T1000 (cell line): ENCODE measurements at regions not wholly inside any gene's neighbourhood (a gene's known extent, or its start where the extent isn't known, plus 50 kb on each side); places are given as distances from the start of the nearest gene placed in this dataset.
"Not testable (repeated sequence)": the region's sequence is repeated elsewhere in the genome, so short reads cannot be mapped to it uniquely, and the experiment has no call there.

Source experiments
- DNase-seq: peaks from one replicate; lab custom pipeline; 2025; ENCODE audit warnings: mixed read lengths; lab: John Stamatoyannopoulos, UW

DNA sequence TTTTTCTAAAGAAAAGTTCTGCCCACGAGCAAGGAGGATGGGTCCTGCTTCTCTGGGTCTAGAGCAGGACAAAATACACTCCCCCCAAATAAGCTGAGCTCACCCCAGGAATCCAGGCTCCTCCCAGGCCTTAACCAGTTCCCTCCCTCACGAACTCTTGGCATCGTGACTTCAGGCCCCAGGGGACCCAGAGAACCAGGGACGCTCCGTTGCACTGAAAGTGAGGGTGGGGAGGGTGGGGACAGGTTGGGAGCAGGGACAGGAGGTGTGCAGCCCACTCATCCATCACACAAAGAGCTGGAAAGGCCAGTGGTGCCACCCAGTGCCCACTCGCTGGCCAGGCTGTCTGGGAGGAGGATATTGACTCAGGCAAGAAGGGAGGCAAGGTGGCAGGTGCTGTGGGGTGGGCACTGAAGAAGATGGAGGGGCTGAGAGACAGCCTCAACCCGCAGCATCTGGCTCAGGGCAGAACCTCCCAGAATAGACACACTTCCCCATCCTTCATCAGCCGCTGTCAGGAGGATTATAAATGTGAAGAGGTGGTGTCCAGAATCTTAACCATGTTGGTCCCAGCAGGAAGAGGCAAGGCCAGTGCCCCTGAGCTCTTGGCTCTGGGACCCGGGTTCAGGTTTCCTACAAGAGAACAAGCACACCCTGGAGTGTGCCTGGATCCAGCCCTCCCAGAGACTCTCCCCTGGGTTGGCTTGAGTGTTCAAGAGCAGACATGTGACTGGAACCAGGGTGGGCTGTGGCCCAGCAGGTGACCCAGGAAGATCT is 67.9 kb upstream of the RPL38 start:
- no peak for DNase-seq

- no peak for DNase-seq
Observed at GRCh38 chr17:74137416-74137815, 66.1 kb upstream of the RPL38 start.

DNA sequence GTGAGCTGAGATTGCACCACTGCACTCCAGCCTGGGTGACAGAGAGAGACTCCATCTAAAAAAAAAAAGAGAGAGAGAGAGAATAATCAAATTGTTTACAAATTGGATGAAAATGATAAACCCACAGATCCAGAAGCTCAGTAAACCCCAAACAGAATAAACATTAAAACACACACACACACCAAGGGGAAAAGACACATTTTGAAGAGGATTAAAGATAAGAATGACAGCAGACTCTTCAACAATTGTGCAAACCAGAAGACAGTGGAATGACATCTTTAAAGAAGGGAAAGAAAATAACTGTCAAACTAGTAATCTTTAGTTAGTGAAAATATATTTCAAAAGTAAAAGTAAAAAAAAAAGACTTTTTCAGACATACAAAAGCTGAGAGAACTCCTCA is 64.4 kb upstream of the RPL38 start:
- no peak for DNase-seq

DNA sequence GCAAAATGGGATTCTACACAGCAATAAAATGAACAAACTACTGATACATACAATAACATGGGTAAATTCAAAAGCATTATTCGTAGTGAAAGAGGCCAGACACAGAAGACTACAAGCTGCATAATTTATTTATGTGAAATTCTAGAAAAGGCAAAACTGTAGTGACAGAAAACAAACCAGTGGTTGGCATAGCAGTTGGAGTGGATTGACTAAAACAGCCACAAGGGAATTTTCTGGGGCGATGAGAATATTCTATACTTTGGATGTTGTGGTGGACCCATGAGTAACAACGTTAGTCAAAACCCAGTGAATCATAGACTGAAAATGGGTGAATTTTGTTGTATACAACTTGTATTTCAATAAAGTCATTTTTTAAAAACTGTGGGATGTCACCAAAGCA is 63.2 kb upstream of the RPL38 start:
- DNase-seq: no peak

GRCh38 chr17:74141612-74142011 is 61.9 kb upstream of the RPL38 start:
- DNase-seq: no peak

GRCh38 chr17:74143318-74143717 is 60.2 kb upstream of the RPL38 start:
- DNase-seq: not testable (repeated sequence)

GRCh38 chr17:74145756-74146155 is 57.7 kb upstream of the RPL38 start:
- no peak for DNase-seq

DNA sequence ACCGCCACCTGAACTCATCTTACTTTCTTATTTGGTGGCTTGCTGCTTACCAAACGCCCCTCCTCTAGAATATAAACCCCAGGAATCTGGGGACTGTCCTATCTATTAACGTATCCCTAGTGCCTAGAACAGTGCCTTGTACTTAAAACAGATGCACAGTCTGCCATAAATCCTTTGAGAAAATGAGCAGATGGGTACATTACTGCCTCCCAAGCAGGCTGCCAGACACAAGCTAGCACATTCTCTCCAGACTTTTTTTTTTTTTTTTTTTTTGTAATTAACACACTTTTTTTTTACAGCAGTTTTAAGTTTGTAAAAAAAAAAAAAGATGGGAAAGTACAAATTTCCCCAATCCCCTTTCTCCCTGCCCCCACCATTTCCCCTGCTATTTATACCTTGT is 57.3 kb upstream of the RPL38 start:
- DNase-seq: no peak

GRCh38 chr17:74147056-74147835 is 56.2 kb upstream of the RPL38 start:
- DNase-seq: no peak

DNA sequence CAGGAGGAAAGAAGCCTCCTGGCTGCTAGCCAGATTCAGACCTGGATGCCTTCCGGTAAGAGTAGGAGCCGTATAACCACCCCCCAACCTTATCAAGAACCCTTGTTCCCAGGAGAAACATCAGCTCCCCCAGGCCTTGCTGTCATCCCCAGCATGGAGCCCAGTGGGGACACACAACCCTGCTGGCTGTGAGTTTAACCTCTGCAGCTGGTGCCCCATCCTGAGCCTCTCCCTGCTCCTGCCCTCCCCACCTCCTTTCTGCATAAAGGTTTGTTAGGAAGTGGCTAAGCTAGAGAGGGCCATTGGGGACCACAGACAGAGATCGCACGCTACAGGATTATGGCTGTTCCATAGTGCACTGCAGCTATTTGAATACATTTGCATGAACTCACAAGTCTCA is 55.5 kb upstream of the RPL38 start:
- DNase-seq: no peak

DNA sequence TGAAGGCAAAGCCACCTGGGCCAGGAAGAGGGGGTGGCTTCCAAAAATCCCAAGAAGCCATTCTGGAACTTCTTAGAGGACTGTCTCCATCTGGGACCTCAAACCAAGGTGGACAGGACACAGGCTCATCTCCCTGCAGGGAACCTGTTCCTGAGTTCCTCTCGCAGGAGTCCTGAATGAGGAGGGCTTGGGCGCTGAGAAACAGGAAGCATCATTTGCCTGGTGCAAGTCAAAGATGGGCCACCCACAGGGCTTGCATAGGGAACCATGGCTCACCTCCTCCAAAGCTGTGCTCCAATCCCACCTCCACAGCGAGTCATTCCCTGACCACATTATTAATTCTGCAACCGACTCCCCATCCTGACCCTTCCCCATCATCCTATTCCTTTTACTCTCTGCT is 55.0 kb upstream of the RPL38 start:
- no peak for DNase-seq

DNA sequence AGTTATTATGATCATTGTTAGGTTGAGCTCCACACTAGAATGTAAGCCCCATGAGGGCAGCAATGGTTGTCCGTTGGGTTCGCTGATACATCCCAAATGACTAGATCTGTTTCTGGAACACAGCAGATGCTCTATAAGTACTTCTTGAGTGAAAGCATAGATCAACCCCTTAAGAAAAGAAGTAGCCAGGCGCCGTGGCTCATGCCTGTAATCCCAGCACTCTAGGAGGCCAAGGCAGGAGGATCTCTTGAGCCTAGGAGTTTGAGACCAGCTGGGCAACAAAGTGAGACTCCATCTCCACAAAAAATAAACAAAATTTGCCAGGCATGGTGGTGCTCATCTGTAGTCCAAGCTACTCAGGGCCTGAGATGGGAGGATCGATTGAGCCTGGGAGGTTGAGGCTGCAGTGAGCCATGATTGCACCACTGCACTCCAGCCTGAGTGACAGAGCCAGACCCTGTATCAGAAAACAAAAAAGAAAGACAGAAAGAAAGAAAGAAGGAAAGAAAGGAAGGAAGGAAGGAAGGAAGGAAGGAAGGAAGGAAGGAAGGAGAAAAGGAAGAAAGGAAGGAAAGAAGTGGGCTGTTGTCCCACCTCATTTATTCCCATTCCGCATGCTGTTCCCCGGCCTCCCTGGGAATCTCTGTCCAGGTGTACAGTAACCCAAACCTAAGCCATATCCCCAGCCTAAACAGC is 54.4 kb upstream of the RPL38 start:
- no peak for DNase-seq

GRCh38 chr17:74149597-74150427 is 53.7 kb upstream of the RPL38 start:
- no peak for DNase-seq

GRCh38 chr17:74150428-74151025 is 53.0 kb upstream of the RPL38 start:
- no peak for DNase-seq

DNA sequence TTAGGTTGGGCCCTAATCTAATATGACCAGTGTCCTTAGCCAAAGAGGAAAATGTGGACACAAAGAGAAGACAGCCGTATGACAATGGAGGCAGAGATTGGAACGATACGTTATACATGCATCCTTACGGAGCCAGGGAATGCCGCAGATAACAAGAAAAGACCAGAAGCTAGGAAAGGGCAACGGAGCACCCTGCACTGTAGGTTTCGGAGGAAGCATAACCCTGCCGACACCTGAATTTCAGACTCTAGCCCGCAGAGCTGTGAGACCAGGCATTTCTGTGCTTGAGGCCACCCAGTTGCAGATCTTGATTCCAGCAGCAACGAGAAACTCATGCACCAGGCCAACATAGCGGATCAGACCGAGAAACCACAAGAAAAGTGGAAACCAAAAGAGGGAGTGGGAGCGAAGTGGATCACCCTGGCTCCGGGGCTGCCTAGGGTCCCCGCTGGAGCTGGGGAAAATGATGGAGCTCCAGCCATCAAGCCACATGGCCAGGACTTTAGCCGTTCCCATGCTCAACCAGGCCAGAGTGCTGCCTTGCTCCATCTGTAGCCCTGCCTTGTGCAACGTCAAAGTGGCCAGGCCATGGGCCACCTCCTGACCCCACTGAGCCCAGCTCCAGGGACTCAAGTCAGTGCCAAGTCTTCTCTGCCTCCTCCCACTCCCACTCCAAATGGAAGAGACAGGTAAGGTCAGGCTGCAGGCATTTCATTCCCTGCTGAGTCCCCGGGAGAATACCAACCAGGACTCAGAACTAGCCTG is 51.7 kb upstream of the RPL38 start:
- DNase-seq: no peak

GRCh38 chr17:74152591-74153455 is 50.7 kb upstream of the RPL38 start:
- no peak for DNase-seq

GRCh38 chr17:74153456-74153810 is 50.0 kb upstream of the RPL38 start:
- no peak for DNase-seq
